Kidney epithelial cell (primary cell): ENCODE measurements at regions not wholly inside any gene's neighbourhood (a gene's known extent, or its start where the extent isn't known, plus 50 kb on each side); places are given as distances from the start of the nearest gene placed in this dataset.
A peak's percentile ranks its signal among the peaks of the same experiment; 100 is the strongest.

Experiments used
- DNase-seq: peaks from one replicate; pipeline ENCODE4 v3.0.0-alpha.2; 2010; ENCODE audit warnings: low read depth
- H3K27me3 ChIP-seq: 2 replicates; pipeline ENCODE4 v1.6.0; 2011; ENCODE audit warnings: low read length; ENCODE audit not compliant: control insufficient read depth, insufficient read depth
- H3K36me3 ChIP-seq: 2 replicates; pipeline ENCODE4 v1.5.1; 2011; ENCODE audit warnings: low read length; ENCODE audit not compliant: control insufficient read depth, insufficient read depth
- H3K4me3 ChIP-seq: 2 replicates; pipeline ENCODE4 v1.5.1; 2011; ENCODE audit warnings: low read depth, mild to moderate bottlenecking, control low read depth, low read length
- TF ChIP-seq, protein P1 (sequence below): IDR thresholded peaks from 2 replicates; pipeline ENCODE4 v1.5.1; 2011; ENCODE audit warnings: mild to moderate bottlenecking, moderate library complexity, low read length, control low read depth, inconsistent platforms; ENCODE audit not compliant: insufficient read depth, poor library complexity, severe bottlenecking

DNA sequence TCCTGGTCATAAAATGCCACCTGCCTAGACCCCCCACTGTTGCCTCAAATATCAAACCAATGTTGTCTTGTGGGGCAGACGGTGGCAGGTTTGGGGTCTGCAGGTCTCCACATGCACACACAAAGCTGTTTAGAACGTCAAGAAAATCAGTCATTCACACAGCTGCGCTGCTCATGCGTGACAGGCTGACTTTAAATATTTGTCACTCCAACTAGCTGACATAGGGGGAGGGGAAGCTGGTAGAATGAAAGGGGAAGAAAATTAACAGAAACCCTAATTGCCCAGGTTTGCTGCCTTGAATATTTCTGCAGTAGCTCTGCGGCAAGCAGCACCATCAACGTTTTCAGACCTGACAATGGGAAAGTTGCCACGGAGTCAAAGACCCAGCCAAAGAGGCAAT lies 201.8 kb downstream of the ABHD5 start:
- Histone ChIP-seq H3K4me3 (no peak overlapping the region), H3K36me3 (no peaks in the 10 kb centered on the region), H3K27me3 (no peaks in the 10 kb centered on the region)
- TF ChIP-seq, protein P1, sequence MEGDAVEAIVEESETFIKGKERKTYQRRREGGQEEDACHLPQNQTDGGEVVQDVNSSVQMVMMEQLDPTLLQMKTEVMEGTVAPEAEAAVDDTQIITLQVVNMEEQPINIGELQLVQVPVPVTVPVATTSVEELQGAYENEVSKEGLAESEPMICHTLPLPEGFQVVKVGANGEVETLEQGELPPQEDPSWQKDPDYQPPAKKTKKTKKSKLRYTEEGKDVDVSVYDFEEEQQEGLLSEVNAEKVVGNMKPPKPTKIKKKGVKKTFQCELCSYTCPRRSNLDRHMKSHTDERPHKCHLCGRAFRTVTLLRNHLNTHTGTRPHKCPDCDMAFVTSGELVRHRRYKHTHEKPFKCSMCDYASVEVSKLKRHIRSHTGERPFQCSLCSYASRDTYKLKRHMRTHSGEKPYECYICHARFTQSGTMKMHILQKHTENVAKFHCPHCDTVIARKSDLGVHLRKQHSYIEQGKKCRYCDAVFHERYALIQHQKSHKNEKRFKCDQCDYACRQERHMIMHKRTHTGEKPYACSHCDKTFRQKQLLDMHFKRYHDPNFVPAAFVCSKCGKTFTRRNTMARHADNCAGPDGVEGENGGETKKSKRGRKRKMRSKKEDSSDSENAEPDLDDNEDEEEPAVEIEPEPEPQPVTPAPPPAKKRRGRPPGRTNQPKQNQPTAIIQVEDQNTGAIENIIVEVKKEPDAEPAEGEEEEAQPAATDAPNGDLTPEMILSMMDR = no peak
- DNase-seq = no peak

DNA sequence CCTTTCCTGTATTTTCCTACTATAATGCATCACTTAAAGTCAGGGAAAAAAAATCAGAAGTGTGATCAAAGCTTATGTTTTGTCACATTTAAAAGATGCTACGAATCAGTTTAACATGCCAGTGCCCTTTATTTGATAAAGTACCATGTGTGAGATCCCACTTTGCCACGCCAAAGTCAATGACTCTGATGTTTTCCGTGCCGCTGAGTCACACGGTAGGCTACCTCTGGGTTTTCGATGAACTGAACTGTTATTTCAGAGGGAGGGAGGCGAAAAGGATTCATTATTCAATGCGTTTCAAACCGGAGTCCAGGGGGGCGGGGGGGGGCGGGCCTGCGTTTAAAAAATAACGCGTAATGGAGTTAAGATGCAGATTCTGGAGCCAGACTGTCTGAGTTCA lies 203.0 kb downstream of the ABHD5 start:
- Histone ChIP-seq H3K36me3 (no peaks in the 10 kb centered on the region), H3K27me3 (no peaks in the 10 kb centered on the region), H3K4me3 (peak overlapping the region; percentile 47)
- TF ChIP-seq, protein P1 = no peak
- DNase-seq = no peak

DNA sequence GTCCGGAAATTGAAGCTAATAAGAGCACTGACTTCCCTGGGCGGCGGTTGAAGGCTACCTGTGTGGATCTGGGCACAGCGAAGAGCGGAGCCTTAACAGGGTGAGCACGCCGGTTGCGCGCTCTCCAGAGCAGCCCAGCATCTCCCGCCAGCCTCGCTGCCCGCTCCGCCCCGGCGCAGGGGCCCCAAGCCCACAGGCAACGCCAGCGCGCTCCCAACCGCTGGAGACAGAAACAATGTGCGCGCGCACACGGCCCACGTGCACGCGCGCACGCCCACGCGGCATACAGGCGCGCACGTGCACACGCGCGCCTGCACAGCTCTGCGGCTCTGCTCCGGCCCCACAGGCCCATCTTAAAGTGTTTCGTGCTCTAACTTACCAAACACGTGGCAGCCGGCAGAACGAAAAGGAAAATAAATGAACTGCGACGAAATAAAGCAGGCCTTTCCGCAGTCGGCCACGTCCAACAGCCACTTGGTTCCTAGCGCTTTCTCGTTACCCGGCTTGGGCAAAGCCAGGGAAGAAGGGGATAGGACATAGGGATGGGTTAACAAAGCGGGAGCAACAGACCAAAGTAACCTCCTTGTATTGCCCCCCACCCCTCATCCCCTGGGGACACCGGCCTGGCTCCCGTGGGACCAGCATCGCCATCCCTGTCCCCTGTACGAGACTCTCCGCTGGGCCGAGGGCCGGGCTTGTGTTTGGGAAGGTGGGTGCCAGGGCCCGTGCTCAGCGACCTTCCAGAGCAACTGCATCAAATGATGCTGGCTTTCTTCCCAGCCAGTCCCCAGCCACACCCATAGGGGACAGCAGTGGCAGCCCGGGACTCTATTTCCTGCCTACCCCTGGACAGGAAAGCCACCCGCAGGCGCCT lies 203.7 kb downstream of the ABHD5 start:
- TF ChIP-seq, protein P1 = peak; percentile 12
- Histone ChIP-seq H3K27me3 (no peaks in the 10 kb centered on the region), H3K4me3 (peak overlapping the region; percentile 47), H3K36me3 (no peaks in the 10 kb centered on the region)
- DNase-seq = no peak

DNA sequence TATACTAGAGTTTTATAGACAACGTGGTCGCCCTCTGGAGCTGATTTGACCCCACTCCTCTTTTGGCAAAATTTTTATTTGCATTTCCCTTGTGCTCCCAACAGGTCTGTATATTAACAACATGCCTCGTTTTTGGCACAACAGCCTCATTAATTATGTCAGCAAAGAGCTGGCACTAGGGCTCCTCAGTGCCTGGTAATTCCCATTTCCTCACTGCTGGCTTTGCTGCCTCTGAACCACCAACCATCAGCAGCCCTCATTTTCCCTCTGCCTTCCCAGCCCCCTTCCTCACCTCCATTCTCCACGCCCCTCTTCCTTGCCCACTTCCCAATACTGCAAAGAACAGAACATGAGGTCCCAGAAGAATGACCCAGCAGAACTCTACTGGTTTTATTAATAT lies 204.8 kb downstream of the ABHD5 start:
- Histone ChIP-seq H3K4me3 (no peak overlapping the region), H3K27me3 (no peaks in the 10 kb centered on the region), H3K36me3 (no peaks in the 10 kb centered on the region)
- TF ChIP-seq, protein P1 = no peak
- no peak for DNase-seq

DNA sequence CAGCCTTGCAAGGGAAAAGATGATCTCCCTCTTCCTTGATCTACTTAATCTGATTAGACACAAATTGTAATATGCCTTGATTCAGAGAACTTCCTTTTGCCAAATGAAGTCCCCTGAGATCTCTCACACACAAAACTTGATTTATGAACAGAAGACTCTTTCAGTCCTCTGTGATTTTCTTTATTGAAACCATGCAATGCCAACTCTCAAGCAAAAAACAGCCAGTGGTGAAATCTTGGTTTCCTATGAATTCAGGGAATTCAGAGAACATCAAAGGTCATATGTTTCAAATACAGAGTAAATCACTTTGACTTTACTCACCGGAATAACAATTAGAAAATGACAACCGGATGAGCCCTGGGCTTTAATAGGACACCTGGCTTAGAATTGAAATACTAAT lies 211.7 kb downstream of the ABHD5 start:
- no peaks in the 10 kb centered on the region for H3K27me3 ChIP-seq
- DNase-seq = no peak

More for the DNA sequence above, 211.7 kb downstream of the ABHD5 start:
- TF ChIP-seq, protein P1 = no peak
- Histone ChIP-seq H3K36me3 (no peaks in the 10 kb centered on the region), H3K4me3 (no peak overlapping the region)
